HG02571 (cell line): ENCODE measurements at regions not wholly inside any gene's neighbourhood (a gene's known extent, or its start where the extent isn't known, plus 50 kb on each side); places are given as distances from the start of the nearest gene placed in this dataset.
"Not testable (repeated sequence)": the region's sequence is repeated elsewhere in the genome, so short reads cannot be mapped to it uniquely, and the experiment has no call there.

ENCODE experiments used
- ATAC-seq: cut with Tn5 transposase; IDR thresholded peaks from one replicate; pipeline ENCODE4 v1.9.1; 2021; ENCODE audit warnings: mild to moderate bottlenecking, moderate library complexity; ENCODE audit not compliant: unreplicated experiment

DNA sequence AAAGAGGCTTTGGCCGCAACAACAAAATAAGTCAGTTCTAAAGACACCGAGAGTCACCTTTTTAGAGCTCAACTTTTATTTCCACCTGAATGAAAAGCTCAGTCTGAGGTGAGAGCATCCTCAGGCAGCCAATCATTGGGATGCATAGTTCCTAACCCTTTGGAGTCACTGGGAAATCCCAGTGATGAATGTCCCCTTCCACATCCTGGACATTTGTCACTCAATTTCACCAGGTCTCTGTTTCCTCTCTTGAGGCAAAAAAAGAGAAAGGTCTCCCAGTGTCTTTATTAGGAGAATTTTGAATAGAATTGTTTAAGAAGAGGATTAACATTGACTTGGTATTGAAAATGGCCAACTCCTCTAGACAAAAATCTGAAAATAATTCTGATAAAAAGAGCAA, 137.5 kb upstream of the SPRED1 start:
- no peak for ATAC-seq

DNA sequence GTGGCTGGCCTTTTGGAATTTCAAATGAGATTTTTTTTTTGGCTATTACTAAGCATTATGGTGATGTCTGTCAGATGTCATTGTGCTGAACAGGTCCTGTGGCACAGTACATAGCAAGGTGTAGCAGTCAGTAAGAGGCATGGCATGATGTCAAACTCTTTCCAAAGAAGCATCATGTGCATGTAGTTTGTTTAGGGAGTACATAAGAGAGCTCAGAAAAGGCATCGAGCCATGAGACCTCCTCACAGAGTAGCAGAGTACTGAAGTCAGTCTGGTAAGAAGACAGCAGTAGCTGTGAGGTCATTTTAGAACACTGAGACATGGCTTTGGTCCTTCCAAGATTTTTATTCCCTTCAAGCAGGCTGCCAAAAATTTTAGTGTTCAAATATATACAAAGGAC, 134.9 kb upstream of the SPRED1 start:
- ATAC-seq: no peak

- not testable (repeated sequence) for ATAC-seq
Measured at GRCh38 chr15:38119865-38120264, 132.8 kb upstream of the SPRED1 start.

GRCh38 chr15:38127306-38127771, 125.3 kb upstream of the SPRED1 start:
- no peak for ATAC-seq

GRCh38 chr15:38128341-38128781, 124.3 kb upstream of the SPRED1 start:
- no peak for ATAC-seq

DNA sequence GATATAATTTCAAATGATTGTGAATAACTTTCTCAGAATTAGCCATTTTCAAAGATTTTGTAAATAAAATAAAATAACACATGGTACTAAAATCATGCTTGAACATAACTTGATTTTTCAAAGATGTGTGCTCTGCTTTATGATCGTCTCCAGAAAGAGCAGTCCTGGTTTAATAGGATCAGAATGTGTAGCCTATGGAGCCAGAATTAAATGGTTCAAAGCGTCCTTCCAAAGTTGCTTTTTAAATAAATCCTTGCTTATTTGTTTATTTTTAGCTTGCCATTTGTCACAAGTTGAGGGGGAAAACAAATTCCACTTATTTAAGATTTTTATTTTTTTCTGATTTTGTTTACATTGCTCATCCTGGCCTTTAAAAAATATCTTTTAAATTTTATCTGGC, 123.7 kb upstream of the SPRED1 start:
- ATAC-seq: no peak

- ATAC-seq: peak; percentile 65
Measured at GRCh38 chr15:38129531-38130204, 123.0 kb upstream of the SPRED1 start.

DNA sequence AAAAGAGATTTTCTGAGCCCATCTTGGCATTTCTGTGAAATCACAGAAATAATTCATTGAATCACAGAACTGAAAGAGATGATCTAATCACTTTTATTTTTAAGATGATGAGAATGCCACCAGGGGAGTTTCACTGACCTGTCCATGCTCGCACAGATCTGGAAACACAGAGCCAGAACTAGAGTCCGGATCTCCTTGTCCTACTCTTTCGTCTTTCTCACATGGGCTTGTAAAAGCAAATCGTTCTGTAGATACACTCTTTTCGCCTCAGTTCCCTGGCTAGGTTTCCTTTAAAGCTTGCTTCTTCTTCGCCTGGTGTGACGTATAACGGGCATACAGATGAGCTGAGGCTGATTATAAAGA, 122.5 kb upstream of the SPRED1 start:
- ATAC-seq: peak; percentile 40

GRCh38 chr15:38130740-38131498, 121.7 kb upstream of the SPRED1 start:
- ATAC-seq: peak; percentile 52

DNA sequence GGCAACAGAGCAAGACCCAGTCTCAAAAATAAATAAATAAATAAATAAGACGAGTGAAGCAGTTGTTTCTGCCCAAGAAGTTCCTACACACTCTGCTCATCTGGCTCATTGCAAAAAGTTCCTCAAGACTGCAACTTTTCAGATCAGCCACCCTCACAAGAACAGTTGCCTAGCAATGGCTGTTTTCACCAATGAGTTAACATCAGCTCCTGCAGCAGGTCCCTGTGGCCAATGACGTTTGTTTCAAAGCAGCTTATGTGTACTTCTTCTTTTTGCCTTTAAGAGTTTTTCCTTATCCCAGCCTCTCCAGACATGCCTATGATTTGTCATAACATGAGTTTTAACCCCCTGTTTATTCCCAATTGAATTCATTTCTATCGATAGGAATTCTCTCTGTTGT, 118.4 kb upstream of the SPRED1 start:
- ATAC-seq: no peak

- not testable (repeated sequence) for ATAC-seq
Measured at GRCh38 chr15:38142195-38142594, 110.4 kb upstream of the SPRED1 start.

- no peak for ATAC-seq
Measured at GRCh38 chr15:38144921-38145320, 107.7 kb upstream of the SPRED1 start.

- ATAC-seq: no peak
Measured at GRCh38 chr15:38145651-38146111, 107.0 kb upstream of the SPRED1 start.

DNA sequence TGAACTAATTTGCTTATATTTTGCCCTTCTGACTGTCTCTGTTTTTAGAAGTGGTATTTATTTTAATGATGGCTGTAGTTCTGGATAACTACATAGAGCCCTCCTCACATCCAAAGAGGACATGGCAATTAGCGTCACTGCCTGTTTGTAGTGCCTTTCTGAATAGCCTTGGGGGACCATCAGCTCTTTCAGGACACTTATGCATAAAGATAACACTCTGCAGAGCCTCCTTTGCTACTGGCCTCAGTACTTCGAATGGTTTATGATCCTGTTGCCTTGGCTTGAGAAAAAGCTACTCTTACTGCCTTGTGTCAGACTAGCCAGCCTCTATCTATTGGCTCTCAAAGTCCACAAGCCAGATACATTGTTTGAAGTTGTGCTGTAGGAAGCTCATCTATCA, 105.4 kb upstream of the SPRED1 start:
- ATAC-seq: no peak

GRCh38 chr15:38148471-38148870, 104.2 kb upstream of the SPRED1 start:
- ATAC-seq: no peak

- no peak for ATAC-seq
Measured at GRCh38 chr15:38149315-38149714, 103.3 kb upstream of the SPRED1 start.

DNA sequence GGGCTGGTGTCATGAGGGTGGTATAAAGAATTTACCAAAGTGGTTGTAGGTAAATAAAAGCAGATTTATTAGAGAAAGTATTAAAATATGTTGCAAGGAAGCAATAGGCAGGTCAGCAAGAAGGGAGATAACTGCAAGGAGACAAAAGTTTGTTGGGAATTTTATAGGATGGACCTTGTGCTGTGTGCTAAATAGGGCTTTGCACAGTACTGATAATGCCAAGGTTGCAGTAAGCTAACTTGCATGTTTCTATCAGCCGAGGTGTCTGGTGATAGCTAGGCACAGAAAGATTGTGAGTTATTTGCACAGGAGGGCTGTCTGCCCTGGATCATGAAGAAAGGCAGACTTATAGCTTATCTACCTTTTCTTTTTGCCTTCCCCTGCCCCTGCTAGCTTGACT, 102.5 kb upstream of the SPRED1 start:
- no peak for ATAC-seq

GRCh38 chr15:38150794-38151193, 101.8 kb upstream of the SPRED1 start:
- no peak for ATAC-seq

GRCh38 chr15:38153781-38154180, 98.9 kb upstream of the SPRED1 start:
- no peak for ATAC-seq

GRCh38 chr15:38154255-38154654, 98.4 kb upstream of the SPRED1 start:
- ATAC-seq: no peak

GRCh38 chr15:38154837-38155236, 97.8 kb upstream of the SPRED1 start:
- no peak for ATAC-seq

- no peak for ATAC-seq
Measured at GRCh38 chr15:38163658-38164057, 89.0 kb upstream of the SPRED1 start.
